B cell (primary cell): ENCODE measurements at regions not wholly inside any gene's neighbourhood (a gene's known extent, or its start where the extent isn't known, plus 50 kb on each side); places are given as distances from the start of the nearest gene placed in this dataset.

Experiments
- ATAC-seq: fragments of 200-7000 bp; cut with Tn5 transposase; one replicate; pipeline ENCODE4 v1.10.0; 2021; ENCODE audit warnings: low read depth, mild to moderate bottlenecking, moderate number of reproducible peaks, moderate library complexity
- CTCF ChIA-PET: fragments of 350-600 bp; sonication (Branson Sonifier 250); formaldehyde crosslinking; loops from one replicate; lab custom pipeline; 2021; ENCODE audit warnings: antibody characterized with exemption, inconsistent platforms; lab: Charles Lee
- POLR2A ChIA-PET: fragments of 350-600 bp; sonication (Branson Sonifier 250); formaldehyde crosslinking; loops from one replicate; lab custom pipeline; 2021; ENCODE audit warnings: antibody characterized with exemption; lab: Charles Lee
- DNase-seq: peaks from one replicate; pipeline ENCODE4 v3.0.0; 2013
- H2AFZ ChIP-seq: 2 replicates; pipeline ENCODE4 v1.6.1; 2012; ENCODE audit warnings: mild to moderate bottlenecking, low read depth, low read length; ENCODE audit not compliant: insufficient read depth, poor library complexity, severe bottlenecking
- H3K27ac ChIP-seq, 2 donors: 1 replicate in 1 of 2; 2 replicates in 1 of 2; pipeline ENCODE4 v1.5.1; 2012 to 2013; ENCODE audit warnings: low read length in 2 of 2, mild to moderate bottlenecking in 2 of 2, moderate library complexity in 1 of 2
- H3K27me3 ChIP-seq, 4 experiments: fragments of 200-600 bp in 1 of 4; sonication (generic) in 1 of 4; replicated peaks in 1 of 4; 1 replicate in 2 of 4; 2 replicates in 2 of 4; pipeline versions ENCODE4 v1.6.1 to v1.7.0; 2013 to 2016; ENCODE audit warnings: low read length in 3 of 4, mild to moderate bottlenecking in 2 of 4, mixed read lengths in 1 of 4, moderate library complexity in 1 of 4; ENCODE audit not compliant: insufficient read depth in 4 of 4, control insufficient read depth in 3 of 4; ENCODE audit errors: control extremely low read depth in 1 of 4
- H3K36me3 ChIP-seq, 2 experiments: replicated peaks in 1 of 2; 1 replicate in 1 of 2; 2 replicates in 1 of 2; pipeline versions ENCODE4 v1.6.1 to v1.7.1; 2013; ENCODE audit warnings: low read length in 1 of 2; ENCODE audit not compliant: insufficient read depth in 2 of 2, control insufficient read depth in 1 of 2; ENCODE audit errors: control extremely low read depth in 1 of 2, extremely low read depth in 1 of 2
- H3K4me1 ChIP-seq, 2 donors: fragments of 200-600 bp in 1 of 2; sonication (generic) in 1 of 2; 1 replicate in 1 of 2; 2 replicates in 1 of 2; pipeline versions ENCODE4 v1.5.1 to v1.6.1; 2013 to 2017; ENCODE audit warnings: low read length in 2 of 2; ENCODE audit not compliant: control insufficient read depth in 2 of 2, insufficient read depth in 2 of 2
- H3K4me2 ChIP-seq: replicated peaks from 2 replicates; pipeline ENCODE3; 2012; ENCODE audit warnings: mild to moderate bottlenecking, low read depth, low read length; ENCODE audit not compliant: poor library complexity, severe bottlenecking
- H3K4me3 ChIP-seq, 5 experiments: fragments of 200-600 bp in 1 of 5; sonication (generic) in 1 of 5; 1 replicate in 3 of 5; 2 replicates in 2 of 5; pipeline versions ENCODE4 v1.5.1 to v1.7.0; 2011 to 2016; ENCODE audit warnings: low read length in 4 of 5, mild to moderate bottlenecking in 4 of 5, low read depth in 2 of 5, control low read depth in 1 of 5, moderate library complexity in 1 of 5; ENCODE audit not compliant: insufficient read depth in 1 of 5; ENCODE audit errors: control extremely low read depth in 1 of 5, extremely low read depth in 1 of 5
- H3K79me2 ChIP-seq: fragments of 200-600 bp; sonication (generic); one replicate; pipeline ENCODE4 v1.6.0; 2016; ENCODE audit warnings: low read length; ENCODE audit not compliant: control insufficient read depth, insufficient read depth
- H3K9ac ChIP-seq: fragments of 200-600 bp; sonication (generic); 2 replicates; pipeline ENCODE4 v1.6.1; 2017; ENCODE audit warnings: mild to moderate bottlenecking, low read length, moderate library complexity
- H3K9me3 ChIP-seq, 3 donors: one replicate each; pipeline versions ENCODE4 v1.6.1 to v1.7.1; 2013; ENCODE audit warnings: low read length in 2 of 3; ENCODE audit not compliant: control insufficient read depth in 2 of 3, insufficient read depth in 1 of 3; ENCODE audit errors: control extremely low read depth in 1 of 3
- H4K20me1 ChIP-seq: 2 replicates; pipeline ENCODE4 v1.6.0; 2012; ENCODE audit warnings: mild to moderate bottlenecking, low read length; ENCODE audit not compliant: insufficient read depth, control insufficient read depth, poor library complexity, severe bottlenecking
- H3K27ac Mint-ChIP-seq: one replicate; pipeline ENCODE4 v1.8.0; 2021; ENCODE audit warnings: mixed read lengths
- H3K27me3 Mint-ChIP-seq: one replicate; pipeline ENCODE4 v1.8.0; 2021; ENCODE audit warnings: mixed read lengths
- H3K4me1 Mint-ChIP-seq: one replicate; pipeline ENCODE4 v1.8.0; 2021; ENCODE audit warnings: mixed read lengths
- H3K4me3 Mint-ChIP-seq: one replicate; pipeline ENCODE4 v1.8.0; 2021; ENCODE audit warnings: mixed read lengths
- H3K9me3 Mint-ChIP-seq: one replicate; pipeline ENCODE4 v1.8.0; 2022; ENCODE audit warnings: mixed read lengths; ENCODE audit not compliant: insufficient read depth
- CTCF ChIP-seq: fragments of 200-600 bp; IDR thresholded peaks from one replicate; pipeline ENCODE4 v1.8.0; 2022; ENCODE audit warnings: antibody characterized with exemption, mild to moderate bottlenecking
- EZH2 ChIP-seq: IDR thresholded peaks from 2 replicates; pipeline ENCODE4 v1.6.1; 2012; ENCODE audit warnings: borderline replicate concordance, low read depth, mild to moderate bottlenecking, moderate library complexity, low read length; ENCODE audit not compliant: insufficient read depth, poor library complexity, severe bottlenecking
- WGBS: methylation state at CpG from one replicate; pipeline ENCODE4 v1.1.5; 2013; ENCODE audit warnings: missing lambda C conversion rate; ENCODE audit not compliant: insufficient coverage; 5-methylcytosine and 5-hydroxymethylcytosine counted together
- intact Hi-C: fragments of 100-400 bp; cut with micrococcal nuclease; formaldehyde crosslinking; loops from one replicate; pipeline ENCODE4 v1.10.0; 2022

- peaks cover 0 to 4% (median 0%) of the 10 kb centered on the region in 4 experiments for H3K27me3 ChIP-seq
- Mint-ChIP-seq H3K27me3 (no peaks in the 10 kb centered on the region), H3K4me3 (no peak overlapping the region), H3K9me3 (no peaks in the 10 kb centered on the region), H3K4me1 (no peaks in the 10 kb centered on the region), H3K27ac (no peak overlapping the region)
- H3K9me3 ChIP-seq = peaks cover 0 to 12% (median 0%) of the 10 kb centered on the region in 3 donors
- no peak overlapping the region for H2AFZ ChIP-seq
- DNase-seq = no peak
- TF ChIP-seq EZH2 = no peak
- TF ChIP-seq CTCF = no peak
- ATAC-seq = no peak
- POLR2A ChIA-PET = no interaction called here
- CTCF ChIA-PET = no interaction called here
- no peaks in the 10 kb centered on the region for H3K36me3 ChIP-seq
- WGBS = 95% methylated on average over 16 of the region's 16 CpGs
- intact Hi-C loops = no loop called here
- H3K27ac ChIP-seq = no peak overlapping the region
- no peak overlapping the region for H3K4me2 ChIP-seq
- H3K79me2 ChIP-seq = no peaks in the 10 kb centered on the region
- no peak overlapping the region for H3K4me3 ChIP-seq
- no peaks in the 10 kb centered on the region for H3K4me1 ChIP-seq
- H4K20me1 ChIP-seq = no peaks in the 10 kb centered on the region
- H3K9ac ChIP-seq = no peak overlapping the region
These were observed 56.0 kb upstream of the SHISAL1 start for GRCh38 chr22:44368611-44369292.

GRCh38 chr22:44366372-44367300, 53.9 kb upstream of the SHISAL1 start:
- no peak overlapping the region for H3K4me3 Mint-ChIP-seq
- H3K4me1 ChIP-seq = no peaks in the 10 kb centered on the region
- no peak overlapping the region for H3K4me3 ChIP-seq
- intact Hi-C loops = no loop called here
- WGBS = 73% methylated on average over 7 of the region's 7 CpGs
- H3K4me1 Mint-ChIP-seq = no peaks in the 10 kb centered on the region
- DNase-seq = no peak
- no peaks in the 10 kb centered on the region for H3K79me2 ChIP-seq
- H3K27ac Mint-ChIP-seq = no peak overlapping the region
- no peaks in the 10 kb centered on the region for H3K9me3 Mint-ChIP-seq
- H2AFZ ChIP-seq = no peak overlapping the region
- no peaks in the 10 kb centered on the region for H3K27me3 Mint-ChIP-seq
- CTCF ChIA-PET = no interaction called here
- H3K9ac ChIP-seq = no peak overlapping the region
- peaks cover 0 to 5% (median 0%) of the 10 kb centered on the region in 3 donors for H3K9me3 ChIP-seq
- no peak overlapping the region for H3K4me2 ChIP-seq
- POLR2A ChIA-PET = no interaction called here
- H3K27ac ChIP-seq = no peak overlapping the region
- H3K27me3 ChIP-seq = no peaks in the 10 kb centered on the region
- H4K20me1 ChIP-seq = no peaks in the 10 kb centered on the region
- TF ChIP-seq EZH2 (no peak), CTCF (no peak)
- ATAC-seq = no peak
- no peaks in the 10 kb centered on the region for H3K36me3 ChIP-seq
